22Rv1 (cell line): ENCODE measurements at regions not wholly inside any gene's neighbourhood (a gene's known extent, or its start where the extent isn't known, plus 50 kb on each side); places are given as distances from the start of the nearest gene placed in this dataset.

Experiments
- H3K27ac ChIP-seq: fragments of 450-650 bp; 2 replicates; pipeline ENCODE4 v1.5.1; 2017
- CTCF ChIP-seq: fragments of 450-650 bp; IDR thresholded peaks from 2 replicates; pipeline ENCODE4 v1.5.1; 2017; ENCODE audit warnings: mild to moderate bottlenecking
- ZFX ChIP-seq: fragments of 450-650 bp; IDR thresholded peaks from 2 replicates; pipeline ENCODE4 v1.6.1; 2017; ENCODE audit warnings: antibody characterized with exemption, borderline replicate concordance

GRCh38 chr3:167084545-167084944 lies 295.6 kb downstream of the ZBBX start:
- no peak for TF ChIP-seq CTCF
- TF ChIP-seq ZFX = no peak
- no peak overlapping the region for H3K27ac ChIP-seq

GRCh38 chr3:167078070-167078622 lies 302.0 kb downstream of the ZBBX start:
- no peak for TF ChIP-seq CTCF
- no peak for TF ChIP-seq ZFX
- no peak overlapping the region for H3K27ac ChIP-seq

- TF ChIP-seq ZFX = no peak
- no peak for TF ChIP-seq CTCF
- H3K27ac ChIP-seq = peak overlapping the region; percentile 87
These were observed 312.3 kb downstream of the ZBBX start for GRCh38 chr3:167067787-167068161.

- TF ChIP-seq CTCF = no peak
- TF ChIP-seq ZFX = no peak
- peak overlapping the region; percentile 87 for H3K27ac ChIP-seq
These were observed 312.9 kb downstream of the ZBBX start for GRCh38 chr3:167066977-167067786.

GRCh38 chr3:167057581-167057980 lies 322.5 kb downstream of the ZBBX start:
- no peak overlapping the region for H3K27ac ChIP-seq
- TF ChIP-seq CTCF = no peak
- no peak for TF ChIP-seq ZFX

GRCh38 chr3:167054926-167055325 lies 325.2 kb downstream of the ZBBX start:
- no peak for TF ChIP-seq ZFX
- no peak for TF ChIP-seq CTCF
- no peak overlapping the region for H3K27ac ChIP-seq

GRCh38 chr3:167051421-167051820 lies 328.7 kb downstream of the ZBBX start:
- TF ChIP-seq CTCF = no peak
- no peak for TF ChIP-seq ZFX
- H3K27ac ChIP-seq = no peak overlapping the region
